HG02840 (cell line): ENCODE measurements at regions not wholly inside any gene's neighbourhood (a gene's known extent, or its start where the extent isn't known, plus 50 kb on each side); places are given as distances from the start of the nearest gene placed in this dataset.

Experiments used
- ATAC-seq: cut with Tn5 transposase; IDR thresholded peaks from one replicate; pipeline ENCODE4 v1.9.1; 2021; ENCODE audit warnings: mild to moderate bottlenecking, moderate library complexity, moderate number of reproducible peaks; ENCODE audit not compliant: unreplicated experiment, low FRiP score

GRCh38 chr13:107370015-107370785, 802.3 kb upstream of the ARGLU1 start:
- no peak for ATAC-seq

- ATAC-seq, result no peak
Observed at GRCh38 chr13:107367258-107367657, 799.3 kb upstream of the ARGLU1 start.

GRCh38 chr13:107365466-107366215, 797.7 kb upstream of the ARGLU1 start:
- ATAC-seq, result no peak

GRCh38 chr13:107364658-107365057, 796.7 kb upstream of the ARGLU1 start:
- no peak for ATAC-seq

GRCh38 chr13:107361666-107362065, 793.7 kb upstream of the ARGLU1 start:
- ATAC-seq, result no peak

- ATAC-seq, result no peak
Observed at GRCh38 chr13:107360010-107360409, 792.1 kb upstream of the ARGLU1 start.

GRCh38 chr13:107358866-107359265, 790.9 kb upstream of the ARGLU1 start:
- no peak for ATAC-seq

- no peak for ATAC-seq
Observed at GRCh38 chr13:107351305-107351704, 783.4 kb upstream of the ARGLU1 start.

- ATAC-seq, result no peak
Observed at GRCh38 chr13:107348925-107349324, 781.0 kb upstream of the ARGLU1 start.

GRCh38 chr13:107348471-107348870, 780.5 kb upstream of the ARGLU1 start:
- ATAC-seq, result no peak

GRCh38 chr13:107347641-107348369, 779.9 kb upstream of the ARGLU1 start:
- ATAC-seq, result no peak

GRCh38 chr13:107342747-107343146, 774.8 kb upstream of the ARGLU1 start:
- ATAC-seq, result no peak

GRCh38 chr13:107339209-107339608, 771.3 kb upstream of the ARGLU1 start:
- ATAC-seq, result no peak

GRCh38 chr13:107332188-107332587, 764.3 kb upstream of the ARGLU1 start:
- ATAC-seq, result no peak

- no peak for ATAC-seq
Observed at GRCh38 chr13:107331359-107331758, 763.4 kb upstream of the ARGLU1 start.

GRCh38 chr13:107330484-107330883, 762.5 kb upstream of the ARGLU1 start:
- ATAC-seq, result no peak

- ATAC-seq, result no peak
Observed at GRCh38 chr13:107329991-107330390, 762.1 kb upstream of the ARGLU1 start.

GRCh38 chr13:107324416-107325204, 756.7 kb upstream of the ARGLU1 start:
- ATAC-seq, result no peak

GRCh38 chr13:107322228-107322627, 754.3 kb upstream of the ARGLU1 start:
- no peak for ATAC-seq

GRCh38 chr13:107305178-107305577, 737.2 kb upstream of the ARGLU1 start:
- ATAC-seq, result no peak
